GM12878 (cell line): ENCODE measurements at regions not wholly inside any gene's neighbourhood (a gene's known extent, or its start where the extent isn't known, plus 50 kb on each side); places are given as distances from the start of the nearest gene placed in this dataset.

ENCODE experiments used
- ATAC-seq: fragments of 200-7000 bp; cut with Tn5 transposase; 3 replicates; pipeline ENCODE4 v1.9.1; 2020; ENCODE audit warnings: mild to moderate bottlenecking, moderate library complexity
- BruUV-seq: library from RNA; stranded (reverse); fragments of 400-500 nt; replicated peaks from 2 replicates; lab custom pipeline; 2021; lab: Mats Ljungman, UMichigan
- CTCF ChIA-PET: fragments of 300-600 bp; sonication (Branson Sonifier 250); formaldehyde crosslinking; extraction: SDS; loops from one replicate; lab custom pipeline; 2021; ENCODE audit warnings: inconsistent platforms; lab: Yijun Ruan, JAX
- POLR2A ChIA-PET: fragments of 350-600 bp; formaldehyde crosslinking; extraction: SDS; loops from one replicate; lab custom pipeline; 2021; ENCODE audit warnings: inconsistent platforms; lab: Charles Lee
- RAD21 ChIA-PET: fragments of 300-600 bp; sonication (Branson Sonifier 250); formaldehyde crosslinking; loops from one replicate; lab custom pipeline; 2023; ENCODE audit warnings: antibody characterized with exemption; ENCODE audit not compliant: unreplicated experiment; lab: Charles Lee
- SMC1A ChIA-PET: fragments of 300-600 bp; sonication (Branson Sonifier 250); formaldehyde crosslinking; loops from one replicate; lab custom pipeline; 2023; ENCODE audit not compliant: unreplicated experiment, uncharacterized antibody; lab: Charles Lee
- DNase-seq: peaks from one replicate; pipeline ENCODE4 v3.0.0-alpha.2; 2011; ENCODE audit warnings: low read depth, low spot score
- FAIRE-seq: peaks from 3 replicates; lab custom pipeline; 2011; peaks lifted over from hg19 to GRCh38; lab: Jason Lieb, UNC
- H2AFZ ChIP-seq: 2 replicates; pipeline ENCODE4 v1.6.0; 2011; ENCODE audit warnings: low read depth, low read length, control low read depth; ENCODE audit not compliant: control insufficient read depth
- H3K27ac ChIP-seq: 2 replicates; pipeline ENCODE4 v1.5.1; 2011; ENCODE audit warnings: control low read depth; ENCODE audit not compliant: control insufficient read depth, insufficient read depth
- H3K27me3 ChIP-seq, 2 experiments: replicated peaks in 1 of 2; 2 replicates each; pipeline versions ENCODE4 v1.6.0 to v1.6.1; 2011; ENCODE audit warnings: low read length in 1 of 2; ENCODE audit not compliant: control insufficient read depth in 2 of 2, insufficient read depth in 2 of 2
- H3K36me3 ChIP-seq, 2 experiments: 2 replicates each; pipeline ENCODE4 v1.5.1; 2011; ENCODE audit warnings: low read length in 1 of 2; ENCODE audit not compliant: control insufficient read depth in 2 of 2, insufficient read depth in 2 of 2
- H3K4me1 ChIP-seq: 2 replicates; pipeline ENCODE4 v1.6.1; 2011; ENCODE audit warnings: mild to moderate bottlenecking, low read length, moderate library complexity, mixed read lengths; ENCODE audit not compliant: control insufficient read depth, insufficient read depth
- H3K4me2 ChIP-seq: 2 replicates; pipeline ENCODE4 v1.6.0; 2011; ENCODE audit warnings: control low read depth; ENCODE audit not compliant: control insufficient read depth, insufficient read depth
- H3K4me3 ChIP-seq: fragments of 200-600 bp; sonication (generic); 2 replicates; pipeline ENCODE4 v1.5.1; 2016
- H3K79me2 ChIP-seq: 2 replicates; pipeline ENCODE4 v1.6.0; 2011; ENCODE audit warnings: low read length; ENCODE audit not compliant: control insufficient read depth, insufficient read depth
- H3K9ac ChIP-seq: 2 replicates; pipeline ENCODE4 v1.8.0; 2011; ENCODE audit warnings: low read length, control low read depth, mixed read lengths; ENCODE audit not compliant: control insufficient read depth, insufficient read depth
- H3K9me3 ChIP-seq: replicated peaks from 3 replicates; pipeline ENCODE4 v1.5.1; 2011; ENCODE audit warnings: mild to moderate bottlenecking, low read length; ENCODE audit not compliant: control insufficient read depth, insufficient read depth
- H4K20me1 ChIP-seq: 2 replicates; pipeline ENCODE4 v1.6.0; 2011; ENCODE audit not compliant: control insufficient read depth, insufficient read depth
- LARP7 ChIP-seq: fragments of 450-650 bp; IDR thresholded peaks from 2 replicates; pipeline ENCODE4 v1.6.1; 2017; ENCODE audit warnings: mild to moderate bottlenecking
- NFXL1 ChIP-seq: fragments of 450-650 bp; IDR thresholded peaks from 2 replicates; pipeline ENCODE4 v1.6.1; 2017; ENCODE audit warnings: antibody characterized with exemption, mild to moderate bottlenecking, borderline replicate concordance
- POU2F2 ChIP-seq: IDR thresholded peaks from 3 replicates; pipeline ENCODE4 v1.6.1; 2011; ENCODE audit warnings: low read depth, mild to moderate bottlenecking, low read length, borderline replicate concordance
- RAD21 ChIP-seq: IDR thresholded peaks from 2 replicates; pipeline ENCODE4 v1.6.1; 2011; ENCODE audit warnings: mild to moderate bottlenecking, low read depth, low read length, moderate library complexity; ENCODE audit not compliant: insufficient read depth
- WGBS: methylation state at CpG from one replicate; pipeline ENCODE4 v1.1.6; 2016; ENCODE audit warnings: low lambda C conversion rate; ENCODE audit not compliant: insufficient replicate concordance, insufficient coverage; ENCODE audit errors: missing lambda C conversion rate; 5-methylcytosine and 5-hydroxymethylcytosine counted together
- in situ Hi-C: fragments of 300-500 bp; cut with MboI; formaldehyde crosslinking; loops from 9 replicates; pipeline ENCODE4 v1.14.3; 2018; ENCODE audit warnings: mixed read lengths
- intact Hi-C: fragments of 100-400 bp; cut with micrococcal nuclease; formaldehyde crosslinking; loops from one replicate; pipeline ENCODE4 v1.14.2; 2022; ENCODE audit not compliant: unreplicated experiment

DNA sequence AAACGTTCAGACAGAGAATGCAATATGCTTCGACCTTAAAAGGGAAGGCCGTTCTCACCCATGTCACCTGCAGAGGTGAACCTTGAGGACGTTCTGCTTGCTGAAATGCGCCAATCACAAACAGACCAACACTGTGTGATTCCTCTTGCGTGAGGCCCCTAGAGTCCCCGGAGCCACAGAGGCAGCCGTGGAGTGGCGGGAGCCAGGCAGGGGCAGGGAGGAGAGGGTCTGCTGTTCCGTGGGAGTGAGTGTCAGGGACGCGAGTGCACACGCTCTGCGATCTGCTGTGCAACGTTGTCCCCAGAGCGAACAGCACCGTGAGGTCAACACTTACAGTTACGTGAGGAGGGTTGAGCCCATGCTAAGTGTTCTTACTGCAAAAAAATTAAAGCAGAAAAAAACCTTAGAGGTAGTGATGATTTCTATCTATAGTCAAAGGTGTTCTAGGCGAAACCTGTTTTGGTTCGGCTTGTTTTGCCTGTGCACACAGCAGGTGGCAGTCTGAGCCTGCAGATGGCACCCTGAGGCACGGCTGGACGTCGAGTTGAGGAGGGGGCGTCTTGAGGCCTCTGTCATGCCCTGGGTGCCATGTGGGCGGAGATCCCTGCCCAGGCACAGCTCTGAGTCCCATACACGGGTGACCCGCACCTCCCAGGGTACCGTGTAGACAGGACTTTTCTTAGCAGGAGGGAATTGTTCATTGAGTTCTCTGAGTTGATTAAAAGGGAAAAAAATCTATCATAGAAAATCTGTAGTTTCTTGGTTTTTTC, 71.7 kb upstream of the FRMD1 start:
- H4K20me1 ChIP-seq, result no peaks in the 10 kb centered on the region
- DNase-seq (no peak), FAIRE-seq (no peak), ATAC-seq (no peak)
- TF ChIP-seq LARP7 (no peak), RAD21 (peak; percentile 21; the same call in 1 of the 2 replicates)
- RAD21 ChIA-PET, result no interaction called here
- no peaks in the 10 kb centered on the region for H3K27me3 ChIP-seq
- H3K9me3 ChIP-seq, result no peaks in the 10 kb centered on the region
- H3K36me3 ChIP-seq, result no peaks in the 10 kb centered on the region
- CTCF ChIA-PET, result no interaction called here
- H3K9ac ChIP-seq, result no peak overlapping the region
- H3K27ac ChIP-seq, result no peak overlapping the region
- H3K4me1 ChIP-seq, result no peaks in the 10 kb centered on the region
- no peak overlapping the region for H3K4me2 ChIP-seq
- intact Hi-C loops, result loop anchor here (10.0 kb wide), 1 partner anchor 734 kb away; no protein-coding TSS in a partner anchor
- H2AFZ ChIP-seq, result no peak overlapping the region
- POLR2A ChIA-PET, result no interaction called here
- in situ Hi-C loops, result no loop called here
- SMC1A ChIA-PET, result no interaction called here
- WGBS, result 34% methylated on average over 28 of the region's 28 CpGs
- H3K79me2 ChIP-seq, result no peaks in the 10 kb centered on the region
- no TSS peak for BruUV-seq
- H3K4me3 ChIP-seq, result no peak overlapping the region

DNA sequence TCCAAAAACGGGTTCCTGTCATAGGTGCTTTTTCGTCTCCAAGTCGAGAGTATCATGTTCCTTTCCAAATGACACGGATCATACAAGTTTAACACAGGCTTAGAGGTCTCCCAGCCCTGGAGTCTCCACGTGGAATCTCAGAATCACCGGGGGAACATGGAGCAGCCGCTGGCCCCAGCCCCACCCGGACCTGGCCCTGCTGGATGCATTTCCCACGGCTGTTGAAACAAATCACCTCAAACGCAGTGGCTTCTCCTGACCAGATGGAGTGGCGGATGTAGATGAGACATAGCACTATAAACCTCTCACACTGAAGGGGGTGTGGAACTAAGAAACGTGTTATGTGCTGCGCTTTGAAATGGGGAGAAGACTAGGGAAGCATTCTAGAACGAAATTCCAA, 70.0 kb upstream of the FRMD1 start:
- Histone ChIP-seq H3K4me3 (no peak overlapping the region), H3K79me2 (no peaks in the 10 kb centered on the region), H3K9ac (no peak overlapping the region), H2AFZ (no peak overlapping the region), H3K36me3 (no peaks in the 10 kb centered on the region), H3K4me2 (no peak overlapping the region), H3K27ac (no peak overlapping the region), H4K20me1 (no peaks in the 10 kb centered on the region), H3K9me3 (no peaks in the 10 kb centered on the region), H3K27me3 (no peaks in the 10 kb centered on the region), H3K4me1 (no peaks in the 10 kb centered on the region)
- intact Hi-C loops, result no loop called here
- DNase-seq (no peak), ATAC-seq (no peak), FAIRE-seq (no peak)
- in situ Hi-C loops, result no loop called here
- WGBS, result 38% methylated on average over 14 of the region's 14 CpGs
- ChIA-PET RAD21 (no interaction called here), CTCF (no interaction called here), POLR2A (no interaction called here), SMC1A (no interaction called here)
- BruUV-seq, result no TSS peak
- TF ChIP-seq NFXL1, result no peak
- TF ChIP-seq POU2F2, result no peak
